ENCODE measurements at regions not wholly inside any gene's neighbourhood (a gene's known extent, or its start where the extent isn't known, plus 50 kb on each side); places are given as distances from the start of the nearest gene placed in this dataset.

DNA sequence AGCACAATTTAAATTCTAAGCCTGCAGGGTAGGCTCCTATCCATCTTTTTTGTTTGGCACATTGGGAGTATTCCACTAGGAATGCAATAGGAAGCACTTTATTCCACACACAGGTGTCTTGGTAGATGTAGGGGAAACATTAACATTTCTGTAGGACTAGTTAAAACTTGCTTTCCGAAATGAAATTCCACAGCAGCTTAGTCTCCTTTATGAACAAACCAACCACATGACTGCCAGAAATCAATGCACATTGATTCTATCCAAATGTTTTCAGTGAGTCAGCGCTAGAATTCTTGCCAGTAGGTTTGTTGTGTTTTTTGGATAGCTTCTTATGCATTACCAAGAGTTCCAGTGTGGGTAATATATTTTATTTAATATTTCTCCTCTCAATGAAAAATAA is 207.9 kb upstream of the CSNK1A1L start:
- TF ChIP-seq, protein P1, sequence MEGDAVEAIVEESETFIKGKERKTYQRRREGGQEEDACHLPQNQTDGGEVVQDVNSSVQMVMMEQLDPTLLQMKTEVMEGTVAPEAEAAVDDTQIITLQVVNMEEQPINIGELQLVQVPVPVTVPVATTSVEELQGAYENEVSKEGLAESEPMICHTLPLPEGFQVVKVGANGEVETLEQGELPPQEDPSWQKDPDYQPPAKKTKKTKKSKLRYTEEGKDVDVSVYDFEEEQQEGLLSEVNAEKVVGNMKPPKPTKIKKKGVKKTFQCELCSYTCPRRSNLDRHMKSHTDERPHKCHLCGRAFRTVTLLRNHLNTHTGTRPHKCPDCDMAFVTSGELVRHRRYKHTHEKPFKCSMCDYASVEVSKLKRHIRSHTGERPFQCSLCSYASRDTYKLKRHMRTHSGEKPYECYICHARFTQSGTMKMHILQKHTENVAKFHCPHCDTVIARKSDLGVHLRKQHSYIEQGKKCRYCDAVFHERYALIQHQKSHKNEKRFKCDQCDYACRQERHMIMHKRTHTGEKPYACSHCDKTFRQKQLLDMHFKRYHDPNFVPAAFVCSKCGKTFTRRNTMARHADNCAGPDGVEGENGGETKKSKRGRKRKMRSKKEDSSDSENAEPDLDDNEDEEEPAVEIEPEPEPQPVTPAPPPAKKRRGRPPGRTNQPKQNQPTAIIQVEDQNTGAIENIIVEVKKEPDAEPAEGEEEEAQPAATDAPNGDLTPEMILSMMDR (IDR thresholded peaks at IDR 0.05): no peak
- no peak for TF ChIP-seq ZFX (IDR thresholded peaks at IDR 0.05; ENCODE audit: borderline replicate concordance)
